ENCODE measurements at regions not wholly inside any gene's neighbourhood (a gene's known extent, or its start where the extent isn't known, plus 50 kb on each side); places are given as distances from the start of the nearest gene placed in this dataset.
"Not testable (repeated sequence)": the region's sequence is repeated elsewhere in the genome, so short reads cannot be mapped to it uniquely, and the experiment has no call there.

DNA sequence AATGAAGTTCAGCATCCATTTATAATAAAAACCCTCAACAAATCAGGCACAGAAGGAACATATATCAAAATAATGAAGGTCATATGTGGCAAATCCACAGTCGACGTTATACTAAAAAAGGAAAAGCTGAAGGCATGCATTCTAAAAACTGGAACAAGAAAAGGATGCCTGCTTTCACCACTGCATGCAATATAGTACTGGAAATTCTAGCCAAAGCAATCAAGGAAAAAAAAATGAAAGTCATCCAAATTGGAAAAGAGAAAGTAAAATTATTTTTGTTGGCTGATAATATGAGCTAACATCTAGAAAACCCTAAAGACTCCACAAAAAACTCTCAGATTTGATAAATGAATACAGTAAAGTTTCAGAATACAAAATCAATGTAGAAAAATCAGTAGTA lies 1123.2 kb downstream of the TBL1XR1 start:
- no peak for DNase-seq (ENCODE audit: low read depth)

DNA sequence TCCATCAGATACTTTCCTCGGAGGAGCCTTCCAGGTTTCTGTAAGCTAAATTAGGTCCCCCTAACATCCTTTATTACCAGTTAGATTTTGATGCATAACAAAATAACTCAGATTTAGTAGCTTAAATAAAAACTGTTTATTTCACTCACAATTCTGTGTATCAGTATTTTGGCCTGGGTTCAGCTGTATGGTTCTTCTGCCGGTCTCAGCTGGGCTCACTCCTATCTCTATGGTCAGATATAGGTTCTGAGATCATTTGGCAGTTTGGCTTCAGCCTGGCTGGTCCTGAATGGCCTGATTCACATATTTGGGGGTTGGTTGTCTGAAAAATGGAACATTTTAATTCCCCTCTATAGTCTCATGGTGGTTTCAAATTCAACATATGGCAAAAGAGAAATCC lies 1125.3 kb downstream of the TBL1XR1 start:
- no peak for DNase-seq (ENCODE audit: low read depth)

DNA sequence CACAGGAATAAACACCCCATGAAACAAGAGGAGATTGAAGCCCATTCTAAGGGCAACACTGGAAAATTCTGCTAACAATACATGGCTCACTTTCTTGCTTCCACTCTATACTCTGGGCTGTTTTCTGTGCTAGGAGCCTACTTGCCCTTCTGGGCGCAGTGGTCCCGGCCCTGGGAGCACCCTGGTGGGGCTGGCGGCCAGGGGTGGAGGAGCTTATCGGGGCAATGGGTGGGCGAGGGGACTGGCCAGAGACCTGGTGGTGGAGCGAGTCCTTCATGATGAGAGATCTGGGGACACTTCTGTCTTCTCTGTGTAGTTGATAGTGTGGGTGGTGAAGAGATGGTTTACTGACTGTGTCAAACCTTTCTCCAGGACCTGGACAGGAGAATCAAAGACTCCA lies 1128.5 kb downstream of the TBL1XR1 start:
- no peak for DNase-seq (ENCODE audit: low read depth)

DNA sequence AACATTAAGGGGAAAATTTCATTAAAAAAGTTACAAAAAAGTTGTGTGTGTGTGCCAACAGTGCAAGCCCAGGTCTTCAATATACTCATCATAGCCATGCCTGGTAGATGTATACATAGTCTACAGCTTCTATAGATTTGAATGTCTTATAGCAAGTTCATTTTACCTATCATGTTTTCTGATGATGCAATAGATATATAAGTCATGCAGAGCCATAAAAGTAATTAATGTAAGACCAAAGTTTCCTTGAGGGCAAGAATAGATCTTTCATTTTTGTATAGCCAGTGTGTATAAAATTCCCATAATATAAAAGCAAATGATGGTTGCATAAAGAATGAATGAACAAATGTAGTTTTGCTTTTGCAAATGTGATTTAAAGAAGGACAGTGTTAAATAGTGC lies 1138.4 kb downstream of the TBL1XR1 start:
- DNase-seq (ENCODE audit: low read depth): no peak

DNA sequence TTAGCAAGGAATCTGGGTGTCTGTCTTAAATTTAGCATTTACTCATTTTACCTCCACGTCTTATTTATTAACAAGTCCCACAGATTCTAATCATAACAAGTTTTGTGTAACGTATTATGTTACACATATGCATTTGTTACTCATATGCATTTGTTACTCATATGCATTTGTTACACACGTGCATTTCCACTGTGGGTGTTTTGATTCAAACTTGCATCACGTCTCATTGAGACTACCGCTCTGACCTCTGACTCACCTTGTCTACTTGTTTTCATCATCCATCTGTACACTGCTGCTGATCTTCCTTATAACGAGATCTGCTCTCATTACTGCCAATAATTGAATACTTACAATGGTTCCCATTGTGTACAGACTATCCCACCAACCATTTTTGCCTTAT lies 1141.4 kb downstream of the TBL1XR1 start:
- no peak for DNase-seq (ENCODE audit: low read depth)

- DNase-seq (ENCODE audit: low read depth): no peak
These were observed 1145.5 kb downstream of the TBL1XR1 start for GRCh38 chr3:176051766-176052165.

- DNase-seq (ENCODE audit: low read depth): no peak
These were observed 1150.6 kb downstream of the TBL1XR1 start for GRCh38 chr3:176046703-176047102.

DNA sequence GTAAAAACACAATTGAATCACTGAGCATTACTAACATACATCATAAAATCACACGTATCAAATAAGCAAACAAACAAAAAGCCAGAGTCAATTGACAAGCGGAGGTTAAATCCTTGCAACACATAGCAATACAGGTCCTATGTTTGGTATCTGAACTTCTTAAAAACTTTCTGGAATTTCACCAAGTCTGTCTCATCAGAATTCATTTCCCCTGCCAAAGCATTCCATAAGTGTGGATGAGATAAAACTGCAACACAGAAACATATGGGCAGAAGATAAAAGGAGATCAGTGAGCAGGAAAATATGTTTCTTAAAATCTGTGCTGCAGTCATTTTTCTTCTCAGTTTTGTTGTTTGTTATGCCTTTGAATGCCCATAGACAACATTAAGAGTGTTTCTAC lies 1155.5 kb downstream of the TBL1XR1 start:
- peak; percentile 4 for DNase-seq (ENCODE audit: low read depth)

GRCh38 chr3:176041185-176041584 lies 1156.1 kb downstream of the TBL1XR1 start:
- DNase-seq (ENCODE audit: low read depth): no peak

DNA sequence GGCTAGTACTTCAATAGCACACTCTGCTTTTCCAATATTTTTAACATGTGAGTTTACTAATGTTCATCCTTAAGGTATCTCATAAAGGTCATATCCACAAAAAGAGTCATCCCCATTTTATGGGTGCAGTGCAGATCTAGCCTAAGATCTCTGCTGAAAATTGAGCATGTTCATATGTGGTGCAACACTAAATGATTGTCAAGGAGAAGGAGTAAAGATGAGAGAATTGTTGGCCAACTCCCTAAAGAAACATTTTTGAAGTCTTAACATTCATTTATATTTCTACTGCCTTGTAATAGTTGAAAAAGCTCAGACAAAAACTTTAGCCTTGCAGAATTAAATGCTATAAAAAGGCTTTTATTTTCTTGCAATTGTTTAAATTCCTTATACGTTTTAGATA lies 1159.6 kb downstream of the TBL1XR1 start:
- DNase-seq (ENCODE audit: low read depth): no peak

DNA sequence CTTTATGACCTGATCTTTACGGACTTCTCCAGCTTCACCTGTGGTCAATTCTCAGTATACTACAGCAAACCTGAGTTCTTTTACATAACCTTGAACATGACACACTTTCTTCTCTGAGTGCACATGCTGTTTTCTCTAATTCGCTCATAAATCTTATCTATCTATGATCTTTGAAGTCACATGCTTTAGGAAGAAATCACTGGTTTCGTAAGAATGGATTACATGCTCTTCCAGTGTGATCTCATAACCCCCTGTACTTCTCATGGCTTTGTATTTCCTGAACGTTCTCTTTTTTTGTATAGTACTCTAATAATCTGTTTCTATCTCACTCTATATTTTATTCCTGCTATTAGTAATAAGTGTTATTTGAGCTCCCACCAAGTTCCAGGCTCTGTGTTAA lies 1165.2 kb downstream of the TBL1XR1 start:
- DNase-seq (ENCODE audit: low read depth): peak; percentile 35

- DNase-seq (ENCODE audit: low read depth): not testable (repeated sequence)
These were observed 1157.1 kb downstream of the NAALADL2 start for GRCh38 chr3:176016203-176016602.

DNA sequence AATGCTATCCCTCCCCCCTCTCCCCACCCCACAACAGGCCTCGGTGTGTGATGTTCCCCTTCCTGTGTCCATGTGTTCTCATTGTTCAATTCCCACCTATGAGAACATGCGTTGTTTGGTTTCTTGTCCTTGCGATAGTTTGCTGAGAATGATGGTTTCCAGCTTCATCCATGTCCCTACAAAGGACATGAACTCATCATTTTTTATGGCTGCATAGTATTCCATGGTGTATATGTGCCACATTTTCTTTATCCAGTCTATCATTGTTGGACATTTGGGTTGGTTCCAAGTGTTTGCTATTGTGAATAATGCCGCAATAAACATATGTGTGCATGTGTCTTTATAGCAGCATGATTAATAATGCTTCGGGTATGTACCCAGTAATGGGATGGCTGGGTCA lies 1156.1 kb downstream of the NAALADL2 start:
- DNase-seq (ENCODE audit: low read depth): not testable (repeated sequence)

GRCh38 chr3:176009256-176009655 lies 1150.1 kb downstream of the NAALADL2 start:
- DNase-seq (ENCODE audit: low read depth): no peak

DNA sequence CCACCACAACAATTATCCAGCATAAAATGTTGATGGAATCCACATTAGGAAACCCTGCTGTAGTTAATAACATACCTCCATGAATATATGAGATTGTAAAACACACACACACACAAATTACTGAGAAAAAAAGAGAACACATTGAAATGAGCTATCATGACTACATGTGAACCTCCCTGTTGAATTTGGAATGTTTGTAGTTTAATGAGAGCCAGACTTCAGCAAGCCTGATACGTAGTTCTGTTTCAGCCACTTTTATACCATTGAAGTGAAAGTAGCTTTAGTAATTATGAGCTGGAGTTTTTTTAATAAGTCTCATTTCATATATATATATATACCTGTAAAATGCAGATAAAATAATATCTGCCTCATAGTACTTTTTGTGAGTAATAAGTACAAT lies 1146.4 kb downstream of the NAALADL2 start:
- no peak for DNase-seq (ENCODE audit: low read depth)

DNA sequence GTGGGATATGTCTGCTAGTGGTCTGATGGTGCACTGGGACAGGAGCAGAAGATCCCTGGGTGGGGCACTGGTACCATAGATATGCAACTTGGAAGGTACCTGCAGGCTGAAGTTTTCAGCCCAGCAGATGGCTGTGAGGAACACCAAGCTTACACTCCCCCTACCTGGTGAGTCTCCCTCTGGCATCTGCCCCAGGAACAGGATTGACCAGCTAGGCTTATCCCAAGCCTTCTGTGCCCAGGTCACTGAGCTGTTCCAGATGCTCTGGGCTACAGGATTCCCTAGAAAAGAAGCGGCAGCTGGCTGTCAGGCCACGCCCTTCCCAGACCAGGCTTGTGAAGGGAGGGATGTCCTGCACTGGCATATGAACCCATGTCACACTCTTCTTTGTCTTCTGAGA lies 1130.0 kb downstream of the NAALADL2 start:
- DNase-seq (ENCODE audit: low read depth): no peak

DNA sequence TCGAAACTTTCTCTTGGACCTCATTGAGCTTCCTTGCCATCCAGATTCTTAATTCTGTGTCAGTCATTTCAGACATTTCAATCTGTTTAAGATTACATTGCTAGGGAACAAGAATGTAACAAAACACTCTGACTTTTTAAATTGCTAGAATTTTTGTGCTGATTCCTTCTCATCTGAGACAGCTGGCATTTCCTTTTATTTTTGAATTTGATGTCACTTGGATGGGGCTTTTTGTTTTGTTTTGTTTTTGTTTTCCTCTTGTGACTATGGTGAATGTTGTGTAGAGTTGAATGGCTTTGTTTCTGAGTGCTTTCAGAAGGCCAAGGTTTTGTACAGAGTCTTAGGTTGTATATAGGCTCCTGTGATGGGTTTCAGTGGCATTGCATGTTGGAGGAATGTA lies 1129.3 kb downstream of the NAALADL2 start:
- peak; percentile 15 for DNase-seq (ENCODE audit: low read depth)

GRCh38 chr3:175985781-175986180 lies 1126.6 kb downstream of the NAALADL2 start:
- DNase-seq (ENCODE audit: low read depth): no peak

- DNase-seq (ENCODE audit: low read depth): peak; percentile 52
These were observed 1124.2 kb downstream of the NAALADL2 start for GRCh38 chr3:175983379-175983778.

- no peak for DNase-seq (ENCODE audit: low read depth)
These were observed 1121.5 kb downstream of the NAALADL2 start for GRCh38 chr3:175980486-175981090.

- DNase-seq (ENCODE audit: low read depth): no peak
These were observed 1119.0 kb downstream of the NAALADL2 start for GRCh38 chr3:175977968-175978752.

GRCh38 chr3:175969456-175969855 lies 1110.3 kb downstream of the NAALADL2 start:
- no peak for DNase-seq (ENCODE audit: low read depth)

- DNase-seq (ENCODE audit: low read depth): peak; percentile 71
These were observed 1105.9 kb downstream of the NAALADL2 start for GRCh38 chr3:175965036-175965435.

DNA sequence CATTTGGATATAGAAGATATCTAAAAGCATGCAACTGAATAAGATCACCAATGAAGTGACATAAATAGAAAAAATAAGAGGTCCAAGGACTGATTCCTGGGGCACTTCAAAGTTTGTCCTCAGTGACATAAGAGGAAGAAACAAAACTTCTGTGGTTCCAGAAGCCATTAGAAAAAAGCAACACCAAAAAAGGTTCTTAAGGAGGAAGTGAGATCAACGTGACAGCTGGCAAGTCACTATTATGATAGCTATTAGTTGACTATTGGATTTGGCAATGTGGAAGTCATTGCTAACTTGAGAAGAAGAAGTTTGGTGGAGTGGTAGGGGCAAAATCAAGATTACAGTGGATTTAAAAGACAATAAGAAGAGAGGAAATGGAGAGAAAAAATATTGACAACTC lies 1098.3 kb downstream of the NAALADL2 start:
- DNase-seq (ENCODE audit: low read depth): no peak
